Transverse colon (tissue), 4 donors: ENCODE measurements at regions not wholly inside any gene's neighbourhood (a gene's known extent, or its start where the extent isn't known, plus 50 kb on each side); places are given as distances from the start of the nearest gene placed in this dataset.
"Not testable (repeated sequence)": the region's sequence is repeated elsewhere in the genome, so short reads cannot be mapped to it uniquely, and the experiment has no call there.

Experiments
- POLR2AphosphoS5 ChIP-seq, 3 donors: sonication (generic); formaldehyde crosslinking; IDR thresholded peaks; one replicate each; pipeline ENCODE4 v1.6.1; 2016; ENCODE audit warnings: antibody characterized with exemption in 3 of 3
- TF ChIP-seq, protein P1 (sequence below), 5 experiments: fragments of 200-600 bp in 3 of 5; fragments of 450-650 bp in 2 of 5; sonication (generic) in 3 of 5; IDR thresholded peaks; 1 replicate in 2 of 5; 2 replicates in 3 of 5; pipeline ENCODE4 v1.5.1; 2016 to 2017; ENCODE audit warnings: antibody characterized with exemption in 5 of 5, inconsistent platforms in 3 of 5, mild to moderate bottlenecking in 2 of 5, moderate library complexity in 1 of 5

- TF ChIP-seq, protein P1, sequence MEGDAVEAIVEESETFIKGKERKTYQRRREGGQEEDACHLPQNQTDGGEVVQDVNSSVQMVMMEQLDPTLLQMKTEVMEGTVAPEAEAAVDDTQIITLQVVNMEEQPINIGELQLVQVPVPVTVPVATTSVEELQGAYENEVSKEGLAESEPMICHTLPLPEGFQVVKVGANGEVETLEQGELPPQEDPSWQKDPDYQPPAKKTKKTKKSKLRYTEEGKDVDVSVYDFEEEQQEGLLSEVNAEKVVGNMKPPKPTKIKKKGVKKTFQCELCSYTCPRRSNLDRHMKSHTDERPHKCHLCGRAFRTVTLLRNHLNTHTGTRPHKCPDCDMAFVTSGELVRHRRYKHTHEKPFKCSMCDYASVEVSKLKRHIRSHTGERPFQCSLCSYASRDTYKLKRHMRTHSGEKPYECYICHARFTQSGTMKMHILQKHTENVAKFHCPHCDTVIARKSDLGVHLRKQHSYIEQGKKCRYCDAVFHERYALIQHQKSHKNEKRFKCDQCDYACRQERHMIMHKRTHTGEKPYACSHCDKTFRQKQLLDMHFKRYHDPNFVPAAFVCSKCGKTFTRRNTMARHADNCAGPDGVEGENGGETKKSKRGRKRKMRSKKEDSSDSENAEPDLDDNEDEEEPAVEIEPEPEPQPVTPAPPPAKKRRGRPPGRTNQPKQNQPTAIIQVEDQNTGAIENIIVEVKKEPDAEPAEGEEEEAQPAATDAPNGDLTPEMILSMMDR (IDR thresholded peaks at IDR 0.05): not testable (repeated sequence)
- not testable (repeated sequence) for TF ChIP-seq POLR2AphosphoS5 (IDR thresholded peaks at IDR 0.05)
Measured at GRCh38 chr6:84821314-84821713, 56.9 kb upstream of the TBX18 start.
